Heart right ventricle (tissue), 16 donors: ENCODE measurements at regions not wholly inside any gene's neighbourhood (a gene's known extent, or its start where the extent isn't known, plus 50 kb on each side); places are given as distances from the start of the nearest gene placed in this dataset.

Experiments used
- ATAC-seq, 8 donors: fragments of 200-7000 bp; cut with Tn5 transposase; one replicate each; pipeline ENCODE4 v1.9.1; 2020; ENCODE audit warnings: mild to moderate bottlenecking in 8 of 8, moderate library complexity in 8 of 8, moderate number of reproducible peaks in 1 of 8
- DNase-seq, 2 donors: peaks; one replicate each; pipeline ENCODE4 v3.0.0-alpha.2; 2020
- H3K27ac ChIP-seq, 10 donors: fragments of 200-600 bp; sonication (generic) in 2 of 10; one replicate each; pipeline versions ENCODE4 v1.5.0 to v1.8.0; 2020 to 2022; ENCODE audit warnings: mild to moderate bottlenecking in 3 of 10
- H3K27me3 ChIP-seq, 7 donors: fragments of 200-600 bp; one replicate each; pipeline ENCODE4 v1.8.0; 2021 to 2022; ENCODE audit warnings: mild to moderate bottlenecking in 2 of 7
- H3K36me3 ChIP-seq, 9 donors: fragments of 200-600 bp; sonication (generic) in 1 of 9; one replicate each; pipeline versions ENCODE4 v1.5.0 to v1.8.0; 2020 to 2022; ENCODE audit warnings: mild to moderate bottlenecking in 2 of 9
- H3K4me1 ChIP-seq, 9 donors: fragments of 200-600 bp; sonication (generic) in 1 of 9; one replicate each; pipeline versions ENCODE4 v1.5.0 to v1.8.0; 2020 to 2022; ENCODE audit warnings: mild to moderate bottlenecking in 4 of 9
- H3K4me3 ChIP-seq, 10 donors: fragments of 200-600 bp; sonication (generic) in 2 of 10; one replicate each; pipeline versions ENCODE4 v1.5.0 to v1.8.0; 2020 to 2022; ENCODE audit warnings: mild to moderate bottlenecking in 7 of 10, moderate library complexity in 2 of 10
- H3K9me3 ChIP-seq, 11 donors: fragments of 200-600 bp in 10 of 11; sonication (generic) in 2 of 11; one replicate each; pipeline versions ENCODE4 v1.5.0 to v1.8.0; 2013 to 2022; ENCODE audit warnings: mild to moderate bottlenecking in 2 of 11, control low read depth in 1 of 11, moderate library complexity in 1 of 11
- WGBS, 2 donors: extraction: QIAGEN DNeasy Blood & Tissue Kit; methylation state at CpG; one replicate each; pipeline ENCODE4 v1.1.7; 2013; ENCODE audit warnings: inconsistent platforms in 1 of 2; 5-methylcytosine and 5-hydroxymethylcytosine counted together
- intact Hi-C, 10 donors: fragments of 100-400 bp; cut with DNase I; formaldehyde crosslinking; loops; one replicate each; pipeline versions ENCODE4 v1.11.1 to v1.14.2; 2022
- TF ChIP-seq, protein P1 (sequence below), 9 donors: fragments of 200-600 bp; sonication (generic) in 2 of 9; IDR thresholded peaks; one replicate each; pipeline versions ENCODE4 v1.5.0 to v1.8.0; 2021 to 2022; ENCODE audit warnings: antibody characterized with exemption in 9 of 9, mild to moderate bottlenecking in 5 of 9, moderate library complexity in 1 of 9
- donor health status: Arrhythmogenic right ventricular cardiomyopathy.
- donor health status: ischemic (EF 13 %, LVEDD 7.1; RV severe dilation, severe dysfunction).
- donor health status: healthy with polysubstance abuse.
- donor health status: DM: no; HTN: yes; CAD: no.
- donor health status: DM: no; HTN: no; CAD: no.
- donor health status: ischemic (EF 25% LVEDD 6.9; RV normal size, moderate dysfunction).
- donor health status: ischemic (EF 25% LVEDD 5.7; RV mildly dilated, moderate dysfunction).
- donor health status: healthy.
- donor health status: DM: yes; HTN: yes; CAD: no.
- donor health status: Ischemic cardiomyopathy.
- donor health status: ischemic (EF 35%, LVEDD 5.7; RV mildly dilated, moderate dysfunction).
- donor health status: nonischemic (EF 11% LVEDD 7.7; RV severe dilation, severe dysfunction).
- donor health status: DM: yes; HTN: yes; CAD: no.
- donor health status: PGD.
- donor health status: ischemic (EF 29% LVEDD 5.4; RV normal size, mild dysfunction).
- donor health status: nonischemic (EF 23%, LVEDD 6.1; RV moderate dilation, normal function).

DNA sequence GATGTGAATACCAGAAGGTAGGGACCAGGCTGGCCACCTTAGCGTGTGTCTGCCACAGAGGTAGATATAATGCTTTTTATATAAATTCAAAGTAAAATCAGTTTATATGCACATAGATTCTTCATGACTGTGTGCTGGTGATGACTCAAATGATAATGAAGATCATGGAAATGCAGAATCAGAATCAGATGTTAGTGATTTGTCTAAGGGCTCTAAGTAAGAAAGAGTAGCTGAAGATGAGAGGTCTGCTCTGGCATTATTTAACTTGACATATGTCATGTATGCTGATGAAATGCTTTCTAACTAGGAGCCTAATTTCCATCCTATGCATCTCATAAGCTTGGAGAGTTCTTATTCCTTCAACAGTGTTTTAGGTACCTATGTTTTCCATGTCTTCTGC lies 50.3 kb upstream of the DPH6 start:
- 95 to 97% methylated on average over 1 of the region's 1 CpG for WGBS, 2 donors
- H3K4me3 ChIP-seq = no peak overlapping the region

DNA sequence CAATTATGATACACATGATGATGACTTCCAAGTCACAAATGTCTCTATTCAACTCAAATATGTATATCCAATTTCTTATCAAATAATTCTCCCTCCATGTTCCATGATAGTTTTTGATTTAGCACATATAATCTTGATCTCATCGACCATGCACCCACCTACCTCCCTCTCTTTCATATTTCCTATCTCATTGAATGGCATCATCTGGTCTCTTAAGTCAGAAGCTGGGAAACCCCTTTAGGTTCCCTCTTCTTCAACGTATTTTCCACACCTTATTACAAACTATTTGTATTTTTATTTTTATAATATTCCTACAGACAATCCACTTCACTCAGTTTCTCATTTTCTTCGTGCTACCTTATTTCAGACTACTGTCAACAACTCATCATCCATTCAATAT lies 56.9 kb upstream of the DPH6 start:
- intact Hi-C loops = loop anchor here in 1 of 10 donors (10.0 kb wide), 1 partner anchor 62 kb away; no protein-coding TSS in a partner anchor
- no peaks in the 10 kb centered on the region for H3K27me3 ChIP-seq
- H3K9me3 ChIP-seq = peaks cover 0 to 4% (median 0%) of the 10 kb centered on the region in 11 donors
- no peak overlapping the region for H3K4me3 ChIP-seq
- DNase-seq (no peak), ATAC-seq (no peak)
- H3K36me3 ChIP-seq = no peaks in the 10 kb centered on the region
- TF ChIP-seq, protein P1, sequence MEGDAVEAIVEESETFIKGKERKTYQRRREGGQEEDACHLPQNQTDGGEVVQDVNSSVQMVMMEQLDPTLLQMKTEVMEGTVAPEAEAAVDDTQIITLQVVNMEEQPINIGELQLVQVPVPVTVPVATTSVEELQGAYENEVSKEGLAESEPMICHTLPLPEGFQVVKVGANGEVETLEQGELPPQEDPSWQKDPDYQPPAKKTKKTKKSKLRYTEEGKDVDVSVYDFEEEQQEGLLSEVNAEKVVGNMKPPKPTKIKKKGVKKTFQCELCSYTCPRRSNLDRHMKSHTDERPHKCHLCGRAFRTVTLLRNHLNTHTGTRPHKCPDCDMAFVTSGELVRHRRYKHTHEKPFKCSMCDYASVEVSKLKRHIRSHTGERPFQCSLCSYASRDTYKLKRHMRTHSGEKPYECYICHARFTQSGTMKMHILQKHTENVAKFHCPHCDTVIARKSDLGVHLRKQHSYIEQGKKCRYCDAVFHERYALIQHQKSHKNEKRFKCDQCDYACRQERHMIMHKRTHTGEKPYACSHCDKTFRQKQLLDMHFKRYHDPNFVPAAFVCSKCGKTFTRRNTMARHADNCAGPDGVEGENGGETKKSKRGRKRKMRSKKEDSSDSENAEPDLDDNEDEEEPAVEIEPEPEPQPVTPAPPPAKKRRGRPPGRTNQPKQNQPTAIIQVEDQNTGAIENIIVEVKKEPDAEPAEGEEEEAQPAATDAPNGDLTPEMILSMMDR (IDR thresholded peaks at IDR 0.05) = no peak
- H3K27ac ChIP-seq = no peak overlapping the region
- H3K4me1 ChIP-seq = peaks cover 0 to 24% (median 13%) of the 10 kb centered on the region in 9 donors
- 91 to 94% methylated on average over 3 of the region's 3 CpGs for WGBS, 2 donors

More for the DNA sequence above, 50.3 kb upstream of the DPH6 start:
- no peaks in the 10 kb centered on the region for H3K27me3 ChIP-seq
- peaks cover 0 to 4% (median 0%) of the 10 kb centered on the region in 11 donors for H3K9me3 ChIP-seq
- intact Hi-C loops = no loop called here
- TF ChIP-seq, protein P1 (IDR thresholded peaks at IDR 0.05) = no peak
- no peak for DNase-seq
- H3K4me1 ChIP-seq = no peaks in the 10 kb centered on the region
- H3K27ac ChIP-seq = no peak overlapping the region
- H3K36me3 ChIP-seq = no peaks in the 10 kb centered on the region
- ATAC-seq = no peak

DNA sequence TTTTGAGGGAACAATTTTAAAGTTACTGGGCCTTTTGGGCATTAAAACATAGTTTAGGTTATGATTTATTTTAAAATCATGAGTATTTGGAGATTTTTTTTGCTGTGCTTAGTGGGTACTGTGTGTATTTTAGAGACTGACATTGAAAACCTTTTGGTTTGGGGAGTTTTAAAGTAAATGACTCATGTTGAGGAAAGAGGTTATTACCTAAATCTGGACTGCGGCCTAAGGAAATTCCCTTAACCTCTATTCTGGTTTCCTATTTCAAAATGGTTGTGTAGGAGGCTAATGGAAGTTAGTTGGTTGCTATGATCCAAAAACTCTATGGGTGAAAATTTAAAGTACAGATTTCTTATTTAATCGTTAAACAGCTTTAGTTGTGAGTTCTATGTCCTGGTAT lies 57.3 kb upstream of the DPH6 start:
- peaks cover 0 to 24% (median 16%) of the 10 kb centered on the region in 9 donors for H3K4me1 ChIP-seq
- no peaks in the 10 kb centered on the region for H3K27me3 ChIP-seq
- TF ChIP-seq, protein P1 (IDR thresholded peaks at IDR 0.05) = no peak
- no peak for ATAC-seq
- H3K36me3 ChIP-seq = no peaks in the 10 kb centered on the region
- no peak for DNase-seq
- H3K9me3 ChIP-seq = peaks cover 0 to 4% (median 0%) of the 10 kb centered on the region in 11 donors
- 82% methylated on average over 2 of the region's 2 CpGs for WGBS, 2 donors
- no peak overlapping the region for H3K4me3 ChIP-seq
- no peak overlapping the region for H3K27ac ChIP-seq
- intact Hi-C loops = loop anchor here in 1 of 10 donors (10.0 kb wide), 1 partner anchor 62 kb away; no protein-coding TSS in a partner anchor

DNA sequence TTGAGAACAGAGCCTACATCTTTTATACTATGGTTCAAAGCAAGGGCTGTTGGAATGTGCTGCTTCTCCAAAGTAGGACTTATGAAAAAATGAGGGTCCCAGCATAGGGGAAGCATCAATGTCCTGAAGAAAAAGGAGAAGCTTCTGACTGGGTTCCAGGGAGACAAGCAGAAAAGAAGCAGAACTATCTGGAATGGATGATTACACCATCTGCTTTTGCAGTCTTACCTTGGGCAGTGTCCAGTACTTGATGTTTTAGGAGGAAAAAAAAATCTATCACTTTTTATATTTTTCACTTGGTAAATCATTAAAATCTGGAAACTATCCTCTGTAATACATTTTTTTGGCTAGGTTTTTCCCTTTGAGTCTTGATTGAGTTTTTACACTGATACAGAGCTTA lies 57.9 kb upstream of the DPH6 start:
- H3K27me3 ChIP-seq = no peaks in the 10 kb centered on the region
- H3K36me3 ChIP-seq = no peaks in the 10 kb centered on the region
- no peak overlapping the region for H3K27ac ChIP-seq
- H3K9me3 ChIP-seq = peaks cover 0 to 4% (median 0%) of the 10 kb centered on the region in 11 donors
- TF ChIP-seq, protein P1 (IDR thresholded peaks at IDR 0.05) = no peak
- no peak overlapping the region for H3K4me3 ChIP-seq
- intact Hi-C loops = loop anchor here in 1 of 10 donors (10.0 kb wide), 1 partner anchor 61 kb away; no protein-coding TSS in a partner anchor
- DNase-seq (no peak), ATAC-seq (no peak)
- peaks cover 0 to 24% (median 16%) of the 10 kb centered on the region in 9 donors for H3K4me1 ChIP-seq
